Superior temporal gyrus (tissue), 1 donor: ENCODE measurements at regions not wholly inside any gene's neighbourhood (a gene's known extent, or its start where the extent isn't known, plus 50 kb on each side); places are given as distances from the start of the nearest gene placed in this dataset.
A peak's percentile ranks its signal among the peaks of the same experiment; 100 is the strongest.

Experiments
- DNase-seq: peaks from one replicate; pipeline ENCODE4 v3.0.0-alpha.2; 2016; ENCODE audit errors: extremely low spot score

DNA sequence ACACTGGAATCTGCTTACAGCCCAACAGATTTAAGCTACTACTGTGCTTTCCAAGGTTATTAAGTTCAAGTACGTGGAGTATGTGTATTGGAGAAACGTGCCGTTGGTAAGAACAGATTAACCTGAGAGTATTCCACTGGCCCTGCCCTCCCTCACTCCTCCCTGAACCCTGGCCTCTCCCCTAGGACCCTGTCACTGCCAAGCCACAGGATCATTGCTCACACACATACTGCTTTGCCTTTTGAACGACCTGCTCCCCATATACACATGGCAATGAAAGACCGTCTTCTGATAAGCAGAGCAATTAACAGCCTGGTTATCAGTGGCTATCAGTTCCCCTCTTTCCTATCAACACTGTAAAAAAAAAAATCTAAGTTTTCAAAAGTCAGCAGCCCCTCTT lies 458.9 kb upstream of the DYNLRB2 start:
- DNase-seq, result no peak

DNA sequence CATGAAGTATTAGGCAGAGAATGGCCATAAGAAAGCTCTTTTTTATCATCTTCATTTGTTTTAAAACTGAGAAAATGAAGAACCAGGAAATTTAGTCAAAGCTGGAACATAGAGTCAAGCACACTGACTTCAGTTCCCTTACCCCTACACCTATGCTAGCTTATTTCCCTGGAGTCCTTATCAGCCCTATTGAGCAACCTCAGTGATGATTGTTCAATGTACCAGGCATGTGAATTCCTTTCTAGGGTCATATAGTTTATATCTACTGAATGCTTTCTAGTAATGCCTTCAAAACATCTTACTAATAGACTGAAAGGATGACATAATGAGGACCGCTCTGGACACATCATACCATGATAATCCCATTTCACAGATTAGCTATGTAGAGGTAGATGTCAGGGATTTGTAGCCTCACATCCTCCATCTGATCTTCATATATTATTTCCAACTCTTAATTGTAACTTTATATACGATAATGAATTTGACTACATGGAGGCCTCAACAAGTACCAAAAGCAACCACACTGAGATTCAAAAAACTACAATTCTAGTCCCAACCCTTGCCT lies 460.4 kb upstream of the DYNLRB2 start:
- DNase-seq, result no peak

DNA sequence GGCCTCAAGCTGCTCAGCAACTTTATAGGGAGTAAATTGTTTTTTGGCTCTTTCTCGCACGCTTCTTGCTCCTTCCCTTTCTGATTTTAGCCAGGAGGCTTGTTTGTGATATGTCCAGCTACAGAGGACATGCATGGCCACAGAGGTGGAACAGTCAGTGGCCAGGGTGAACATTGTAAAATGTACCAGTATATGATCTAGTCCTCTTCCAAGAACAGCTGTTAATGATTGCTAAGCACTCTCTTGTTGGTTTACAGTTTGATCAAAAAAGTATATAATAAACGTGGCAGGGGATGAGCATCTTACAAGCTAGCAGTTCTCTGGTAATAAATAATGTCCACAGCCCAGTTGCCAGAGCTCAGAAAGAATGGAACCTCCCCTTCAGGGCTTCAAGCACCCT lies 461.7 kb upstream of the DYNLRB2 start:
- DNase-seq, result no peak

DNA sequence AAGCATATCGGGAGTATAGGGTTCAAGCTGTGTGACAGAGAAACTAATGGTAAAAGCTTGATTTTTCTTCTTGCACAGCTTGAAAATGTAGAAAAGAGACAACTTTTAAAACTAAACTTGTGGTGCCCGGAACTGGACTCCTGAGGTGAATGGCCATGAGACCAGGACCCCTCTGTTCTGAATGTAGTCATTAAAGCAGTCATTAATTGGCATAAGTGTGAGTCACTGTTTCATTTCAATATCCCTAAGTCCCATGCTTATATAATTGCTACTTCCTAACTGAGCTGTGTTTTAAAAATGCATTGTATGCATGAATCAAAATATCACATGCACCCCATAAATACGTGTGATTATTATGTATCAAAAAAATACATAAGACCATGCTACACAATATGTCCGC lies 463.1 kb upstream of the DYNLRB2 start:
- no peak for DNase-seq

DNA sequence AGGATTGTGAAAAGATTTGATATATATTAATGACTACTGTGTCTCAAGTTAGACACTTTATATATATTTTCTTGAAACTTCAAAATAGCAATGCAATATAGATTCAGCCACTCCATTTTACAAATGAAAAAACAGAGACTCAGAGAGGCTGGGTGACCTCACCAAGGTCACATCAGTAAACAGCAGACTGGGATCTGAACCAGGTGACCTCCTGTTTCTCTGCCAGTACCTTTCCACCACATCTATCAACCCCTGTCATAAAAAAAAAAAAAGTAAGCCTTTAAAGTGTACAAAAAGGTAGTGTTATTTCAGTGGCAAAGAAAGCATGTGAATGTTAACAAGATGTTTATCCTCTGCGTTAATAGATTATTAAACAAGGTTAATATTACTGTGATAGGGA lies 466.5 kb upstream of the DYNLRB2 start:
- no peak for DNase-seq

DNA sequence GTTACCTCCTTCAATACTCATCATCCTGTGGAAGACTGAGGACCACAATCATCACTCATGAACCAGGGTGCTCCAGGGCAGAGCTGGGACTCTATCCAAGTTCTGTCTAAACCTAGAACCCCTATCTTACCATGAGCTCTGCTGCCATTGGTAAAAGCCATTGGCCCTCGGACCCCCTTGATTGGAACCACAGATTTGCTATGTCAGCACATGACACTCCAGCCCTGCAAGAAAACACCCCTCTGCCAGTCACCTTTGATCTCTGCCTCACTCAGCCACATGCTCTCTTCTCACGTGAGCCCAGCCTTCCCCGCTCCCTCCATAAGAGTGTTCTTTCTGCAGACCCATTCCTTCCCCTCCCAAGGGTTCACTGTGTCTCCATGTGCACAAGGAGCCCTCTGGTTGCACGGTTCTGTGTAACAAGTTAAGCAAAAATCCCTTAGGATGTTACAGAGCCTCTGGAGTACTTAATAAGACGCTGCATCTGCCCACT lies 468.8 kb upstream of the DYNLRB2 start:
- DNase-seq, result no peak

DNA sequence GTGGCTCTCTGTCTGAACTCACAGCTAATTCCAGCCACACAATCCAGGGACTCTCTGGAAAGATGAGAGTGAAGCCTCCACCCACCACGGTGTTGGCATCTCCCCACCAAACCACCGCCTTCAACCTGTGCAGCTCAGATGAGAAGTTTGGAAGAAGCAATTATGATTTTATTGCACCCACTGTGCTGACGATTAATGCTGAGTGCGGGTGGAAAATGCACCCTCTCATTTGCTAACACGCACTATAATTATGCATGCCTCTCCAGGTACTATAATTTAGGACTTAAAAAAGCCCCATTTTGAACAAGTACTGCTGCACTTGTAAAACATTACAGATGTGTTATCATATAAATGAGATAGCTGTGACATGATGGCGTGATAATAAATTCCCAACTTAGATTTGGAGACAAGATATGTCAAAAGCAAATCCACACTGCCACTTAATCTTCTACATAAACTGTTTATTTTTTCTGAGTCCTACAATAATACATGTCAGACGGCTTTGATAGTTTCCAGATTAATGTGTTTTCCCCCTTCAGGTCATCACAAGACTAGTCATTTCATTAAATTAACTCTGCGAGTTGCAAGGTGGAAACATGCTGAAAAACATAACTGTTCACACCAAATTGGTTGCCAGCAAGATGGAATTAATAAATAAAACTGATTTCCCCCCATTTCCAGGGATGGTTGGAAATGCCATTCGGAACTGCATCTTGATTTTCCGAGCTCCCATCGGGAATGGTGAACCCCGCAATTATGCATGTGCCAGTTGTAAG lies 466.5 kb upstream of the MAF start:
- DNase-seq, result no peak

DNA sequence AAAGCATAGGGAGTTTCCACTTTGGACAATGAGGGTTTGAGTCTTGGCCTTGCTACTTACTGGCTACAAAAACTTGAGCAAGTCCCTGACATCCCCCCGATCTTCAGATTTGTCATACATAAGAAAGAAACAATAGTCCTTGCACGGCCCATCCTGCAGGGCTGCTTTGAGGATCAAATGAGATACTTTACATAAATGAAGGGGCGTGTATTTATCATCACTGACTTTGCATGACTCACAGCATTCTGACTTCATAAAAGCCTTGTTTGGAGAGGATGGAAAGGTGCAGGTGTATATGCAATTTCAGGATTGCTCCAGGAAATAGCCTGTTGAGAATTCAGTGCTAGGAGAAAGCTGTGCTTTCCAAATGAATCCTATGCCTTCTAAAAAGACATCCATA lies 465.0 kb upstream of the MAF start:
- DNase-seq, result no peak

DNA sequence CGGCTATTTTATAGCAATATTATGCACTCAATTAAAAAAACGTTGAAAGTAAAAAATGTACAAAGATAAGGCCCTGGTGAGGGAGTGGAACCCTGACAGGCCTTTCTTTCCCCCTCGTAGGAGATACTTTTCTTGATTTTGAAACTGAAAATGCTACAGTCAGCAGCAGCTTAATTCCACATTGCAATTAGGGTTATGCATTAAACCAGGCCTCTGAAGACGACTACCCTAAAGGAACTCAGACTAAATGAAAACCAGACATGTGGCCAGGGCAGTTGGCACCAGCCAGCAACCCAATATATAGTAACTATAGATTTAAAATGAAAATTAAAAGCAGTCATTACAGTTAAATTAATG lies 463.2 kb upstream of the MAF start:
- DNase-seq, result no peak

DNA sequence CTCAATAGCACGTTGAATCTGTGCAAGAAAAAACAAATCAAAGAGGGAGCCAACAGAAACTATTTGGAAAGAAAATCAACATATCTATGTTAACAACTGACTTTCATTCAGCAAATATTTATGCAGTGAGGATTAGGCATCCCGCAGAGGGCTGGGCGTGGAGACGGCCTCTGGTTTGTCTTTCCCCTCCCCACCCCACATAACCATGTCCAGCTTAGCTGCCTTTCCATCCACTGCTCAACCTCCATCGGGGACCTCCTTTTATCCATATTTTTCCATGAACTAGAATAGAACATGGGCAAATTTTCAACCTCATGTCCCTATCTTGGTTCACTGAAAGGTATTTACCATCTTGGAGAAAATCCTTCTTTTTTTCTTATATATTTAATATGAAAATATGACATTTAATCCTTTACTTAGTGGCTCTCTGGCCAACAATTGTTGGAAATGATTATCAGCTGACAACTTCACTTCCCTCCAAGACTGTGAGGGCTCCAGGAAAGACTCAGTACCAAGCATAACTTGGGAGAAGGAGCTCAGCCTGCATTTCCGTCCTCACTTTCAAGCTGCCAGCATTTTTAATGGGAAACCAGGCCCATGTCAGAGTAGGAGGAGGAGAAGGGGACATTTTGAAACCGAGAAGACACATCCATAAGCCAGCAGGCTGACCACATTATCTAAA lies 462.6 kb upstream of the MAF start:
- DNase-seq, result no peak

DNA sequence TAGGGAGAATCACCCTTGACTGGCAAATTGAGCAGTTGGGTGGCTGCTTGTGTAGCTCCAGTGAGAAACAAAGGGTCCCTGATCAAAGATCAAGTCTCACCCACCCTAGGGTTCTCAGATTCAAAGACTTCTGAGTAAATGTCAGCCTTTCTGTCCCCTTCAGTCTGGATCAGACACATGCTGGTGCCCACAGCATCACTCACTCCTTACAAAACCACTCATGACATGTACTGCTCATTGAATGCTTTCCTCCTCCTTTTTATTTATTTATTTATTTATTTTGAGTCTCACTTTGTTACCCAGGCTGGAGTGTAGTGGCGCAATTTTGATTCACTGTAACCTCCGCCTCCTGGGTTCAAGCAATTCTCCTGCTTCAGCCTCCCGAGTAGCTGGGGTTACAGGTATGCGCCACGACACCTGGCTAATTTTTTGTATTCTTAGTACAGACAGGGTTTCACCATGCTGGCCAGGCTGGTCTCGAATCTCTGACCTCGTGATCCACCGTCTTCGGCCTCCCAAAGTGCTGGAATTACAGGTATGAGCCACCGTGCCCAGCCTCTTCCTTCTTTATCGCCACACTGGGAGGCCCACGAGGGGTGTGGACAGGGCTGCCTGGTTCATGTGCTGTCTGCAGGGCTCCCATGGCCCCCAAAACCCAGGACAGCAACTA lies 462.0 kb upstream of the MAF start:
- no peak for DNase-seq

DNA sequence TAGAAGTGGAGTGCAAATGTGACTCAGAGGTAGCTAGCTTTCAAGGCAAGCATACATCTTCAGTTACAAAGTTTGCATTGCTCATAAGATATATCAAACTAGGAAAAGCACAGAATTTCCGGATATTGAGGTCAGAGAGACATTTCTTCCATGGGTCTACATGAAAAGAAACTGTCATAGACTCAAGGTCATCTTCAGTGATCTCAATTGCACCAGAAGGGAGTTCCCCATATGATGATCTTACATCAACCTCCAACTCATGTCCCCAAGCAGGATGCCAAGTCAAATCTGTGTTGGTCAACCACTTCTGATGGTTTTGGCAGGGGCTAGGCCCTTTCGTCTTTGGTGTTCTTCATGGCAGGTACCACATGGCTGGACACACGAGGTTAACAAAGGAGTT lies 459.9 kb upstream of the MAF start:
- DNase-seq, result no peak

DNA sequence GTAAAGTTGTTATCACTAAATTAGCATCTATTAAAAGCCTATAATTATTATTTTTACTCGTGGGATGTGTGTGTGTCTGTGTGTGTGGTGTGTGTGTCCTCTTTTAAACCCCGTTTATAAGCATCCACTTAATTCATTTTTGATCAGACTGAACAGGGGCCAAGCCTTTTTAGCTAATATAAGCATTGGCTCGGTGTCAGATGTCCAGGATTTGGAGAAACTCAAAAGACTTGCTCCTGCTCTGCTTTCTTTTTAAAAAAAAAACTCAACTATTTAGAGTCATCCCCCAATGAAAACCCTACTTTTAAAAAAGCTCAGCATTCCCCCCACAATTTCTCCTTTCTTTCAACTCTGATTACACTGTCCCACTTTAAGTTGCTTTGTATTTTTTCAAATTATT lies 459.3 kb upstream of the MAF start:
- DNase-seq, result no peak

DNA sequence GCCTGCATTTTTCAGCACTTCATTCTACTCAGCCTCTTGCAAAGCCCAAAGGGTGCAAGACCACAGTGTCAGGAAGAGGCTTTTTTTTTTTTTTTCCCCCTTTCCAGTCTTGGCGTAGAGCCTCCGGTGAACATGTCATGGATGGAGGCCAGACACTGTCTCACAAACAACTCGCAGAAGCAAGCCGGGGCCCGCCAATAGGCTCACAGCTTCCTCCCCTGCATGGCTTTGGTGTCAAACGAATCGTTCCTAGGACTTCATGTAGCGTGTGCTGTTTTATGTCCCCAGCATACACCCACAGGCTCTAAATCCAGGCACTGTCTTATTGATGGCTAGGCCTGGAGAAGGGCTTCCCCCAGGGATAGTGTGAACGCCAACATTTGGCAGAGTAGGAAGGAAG lies 457.7 kb upstream of the MAF start:
- no peak for DNase-seq

DNA sequence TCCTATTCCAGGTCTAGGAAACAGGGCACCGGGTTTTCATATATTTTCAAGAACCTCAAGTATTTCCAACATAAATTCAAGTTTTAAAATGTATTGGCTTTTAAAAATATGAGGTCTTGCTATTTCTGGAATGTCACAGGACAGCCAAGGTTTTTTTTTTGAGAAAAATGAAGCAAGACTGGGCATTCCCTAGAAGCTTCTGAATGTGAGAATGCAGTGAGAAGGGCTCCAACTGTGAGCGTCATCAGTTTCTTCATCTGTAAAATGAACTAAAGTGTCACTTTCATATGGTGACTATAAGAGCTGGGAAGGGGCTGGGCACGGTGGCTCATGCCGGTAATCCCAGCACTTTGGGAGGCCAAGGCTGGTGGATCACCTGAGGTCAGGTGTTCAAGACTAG lies 455.8 kb upstream of the MAF start:
- no peak for DNase-seq

DNA sequence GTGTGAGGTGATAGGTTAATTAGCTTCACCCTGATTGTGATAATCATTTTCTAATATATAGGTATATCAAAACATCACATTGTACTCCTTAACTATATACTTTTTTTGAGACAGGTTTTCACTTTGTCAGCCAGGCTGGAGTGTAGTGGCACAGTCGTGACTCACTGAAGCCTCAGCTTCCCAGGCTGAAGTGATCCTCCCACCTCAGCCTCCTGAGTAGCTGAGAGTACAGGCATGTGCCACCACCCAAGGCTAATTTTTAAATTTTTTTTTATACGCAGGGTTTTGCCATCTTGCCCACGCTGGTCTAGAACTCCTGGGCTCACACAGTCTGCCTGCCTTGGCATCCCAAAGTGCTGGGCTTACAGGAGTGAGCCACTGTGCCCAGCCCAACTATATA lies 455.3 kb upstream of the MAF start:
- no peak for DNase-seq

DNA sequence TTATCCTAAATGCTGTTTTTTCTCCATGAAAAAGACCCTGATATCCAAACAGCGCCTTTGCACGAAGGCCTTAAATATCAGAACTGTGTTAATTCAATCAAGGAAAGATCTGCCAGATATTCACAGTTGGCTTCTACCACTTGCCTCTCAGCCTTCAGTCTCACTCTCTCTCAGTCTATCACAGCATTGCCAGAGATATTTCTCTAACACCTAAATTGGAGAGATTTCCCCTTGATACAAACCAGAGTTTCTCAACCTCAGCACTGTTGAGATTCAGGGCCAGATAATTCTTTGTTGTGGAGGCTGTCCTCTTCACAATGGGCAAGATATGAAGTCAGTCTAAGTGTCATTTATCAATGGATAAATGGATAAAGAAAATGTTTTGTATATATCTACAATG lies 454.1 kb upstream of the MAF start:
- no peak for DNase-seq

DNA sequence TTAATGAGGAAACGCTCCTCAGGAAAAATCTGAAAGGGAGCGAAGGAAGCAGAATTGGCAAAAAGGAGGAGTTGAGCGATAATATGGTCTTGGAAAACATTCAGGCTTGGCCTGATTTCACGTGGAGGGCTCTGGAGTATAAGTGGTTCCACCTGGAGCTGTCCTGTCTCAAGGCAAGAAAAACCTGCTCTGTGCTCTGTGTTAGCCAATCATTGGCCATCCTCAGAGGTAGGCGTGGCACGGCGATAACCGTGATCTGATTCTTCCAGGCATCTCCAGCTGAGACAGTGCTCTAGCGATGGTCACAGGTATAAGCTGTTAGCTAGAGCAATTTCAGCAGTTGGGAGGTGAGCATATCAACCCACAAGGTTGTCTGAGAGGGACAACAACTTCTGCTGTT lies 450.5 kb upstream of the MAF start:
- DNase-seq, result no peak

DNA sequence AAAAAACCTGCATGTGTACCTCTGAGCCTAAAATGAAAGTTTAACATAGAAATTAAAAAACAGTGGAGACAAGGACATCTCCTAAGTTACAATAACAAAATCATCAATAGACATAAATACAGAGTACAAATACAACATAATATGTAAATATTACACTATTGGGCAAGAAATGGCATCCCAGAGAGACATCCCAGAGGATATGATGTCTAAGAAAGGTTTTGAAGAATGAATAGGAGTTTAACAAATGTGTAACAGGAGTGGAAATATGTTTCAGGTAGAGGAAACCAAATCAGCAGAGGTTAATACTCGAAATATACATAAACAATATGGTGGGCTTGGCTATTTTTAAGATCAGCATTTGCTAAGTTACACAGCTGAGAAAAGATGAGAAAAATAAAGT lies 447.7 kb upstream of the MAF start:
- DNase-seq, result no peak

DNA sequence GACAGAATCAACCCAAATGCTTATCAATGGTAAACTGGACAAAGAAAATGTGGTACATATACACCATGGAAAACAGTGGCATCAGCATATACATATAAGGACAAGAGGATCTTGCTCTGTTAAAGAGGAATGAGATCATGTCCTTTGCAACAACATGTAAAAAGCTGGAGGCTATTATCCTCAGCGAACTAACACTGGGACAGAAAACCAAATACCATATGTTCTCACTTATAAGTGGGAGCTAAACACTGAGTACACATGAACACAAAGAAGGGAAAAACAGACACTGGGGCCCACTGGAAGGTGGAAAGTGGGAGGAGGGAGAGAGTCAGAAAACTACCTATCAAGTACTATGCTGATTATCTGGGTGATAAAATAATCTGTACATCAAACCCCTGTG lies 447.3 kb upstream of the MAF start:
- no peak for DNase-seq

DNA sequence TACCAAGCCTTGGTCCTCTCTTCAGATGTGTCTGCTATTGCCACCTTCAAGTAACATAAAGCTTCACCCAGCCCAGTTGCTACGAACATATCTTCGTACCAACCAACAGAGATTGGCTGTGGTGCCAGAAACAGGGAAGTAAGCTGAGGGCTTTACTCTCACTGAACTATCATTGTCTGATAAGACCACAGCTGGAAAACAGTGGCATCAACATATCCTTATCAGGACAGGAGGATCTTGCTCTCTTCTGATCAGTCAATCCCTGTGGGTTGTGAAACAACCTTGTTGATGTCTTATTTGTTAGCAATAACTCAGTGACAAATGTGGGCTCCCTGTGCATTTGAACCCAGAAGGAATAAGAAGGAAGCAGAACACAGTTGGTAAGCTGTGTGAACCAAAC lies 446.3 kb upstream of the MAF start:
- no peak for DNase-seq

DNA sequence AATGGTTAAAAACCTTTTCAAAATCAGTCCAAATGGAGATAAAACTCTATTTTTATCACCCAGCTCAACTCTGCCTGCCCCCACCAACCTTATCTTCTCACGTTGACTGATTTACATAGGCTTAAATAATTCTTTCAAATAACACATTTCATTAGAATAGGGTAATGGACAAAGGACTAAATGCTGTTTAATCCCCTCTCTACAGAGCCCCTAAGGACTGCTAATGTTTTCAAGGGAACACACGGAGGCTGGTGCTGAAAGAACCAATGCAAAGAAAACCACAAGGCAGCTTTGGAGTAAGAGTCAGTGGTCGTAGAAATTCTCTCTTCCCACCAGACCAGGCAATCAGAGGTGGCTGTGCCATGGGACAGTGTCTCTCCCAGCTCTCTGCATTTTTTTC lies 445.7 kb upstream of the MAF start:
- DNase-seq, result no peak

DNA sequence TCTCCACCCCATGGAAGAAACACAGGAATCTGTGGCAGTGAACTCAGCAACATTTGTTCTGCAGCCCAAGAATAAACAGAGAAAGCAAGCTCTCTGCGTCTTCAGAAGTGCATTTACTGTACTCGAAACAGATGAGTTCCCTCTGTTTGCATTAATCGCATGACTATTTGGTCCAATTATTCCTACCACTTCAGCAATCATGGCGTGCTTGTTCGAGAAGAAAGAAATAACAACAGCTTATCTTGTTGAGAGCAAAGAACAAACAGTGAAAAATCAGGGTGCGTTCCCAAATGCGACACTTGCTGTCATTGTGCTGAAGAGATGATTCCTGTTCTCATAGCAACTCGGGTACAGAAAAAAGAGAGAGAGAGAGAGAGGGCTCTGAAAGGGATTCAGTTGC lies 445.3 kb upstream of the MAF start:
- peak; percentile 32 for DNase-seq
